K562 (cell line): ENCODE measurements at regions not wholly inside any gene's neighbourhood (a gene's known extent, or its start where the extent isn't known, plus 50 kb on each side); places are given as distances from the start of the nearest gene placed in this dataset.

ENCODE experiments used
- BRF1 ChIP-seq: IDR thresholded peaks from 3 replicates; pipeline ENCODE4 v1.6.1; 2011; ENCODE audit warnings: borderline replicate concordance, mild to moderate bottlenecking; ENCODE audit not compliant: insufficient read length; ENCODE audit errors: extremely low read depth
- CTCF ChIP-seq, 3 experiments: IDR thresholded peaks in 2 of 3; conservative IDR thresholded peaks in 1 of 3; 2 replicates each; pipeline ENCODE4 v1.5.1; 2011 to 2012; ENCODE audit warnings: low read length in 3 of 3, mild to moderate bottlenecking in 3 of 3, control low read depth in 2 of 3, improper control_type of control experiment in 1 of 3, inconsistent platforms in 1 of 3, low read depth in 1 of 3, mixed read lengths in 1 of 3, moderate library complexity in 1 of 3; ENCODE audit not compliant: insufficient read depth in 2 of 3
- EGR1 ChIP-seq: fragments of 450-650 bp; conservative IDR thresholded peaks from 2 replicates; pipeline ENCODE4 v1.6.1; 2017; ENCODE audit warnings: mild to moderate bottlenecking
- MAFG ChIP-seq: fragments of 450-650 bp; conservative IDR thresholded peaks from 2 replicates; pipeline ENCODE4 v1.6.1; 2016; ENCODE audit warnings: missing genetic modification characterization, missing compliant biosample characterization
- MAX ChIP-seq: sonication (generic); formaldehyde crosslinking; IDR thresholded peaks from 2 replicates; pipeline ENCODE4 v1.9.0; 2022; ENCODE audit warnings: mild to moderate bottlenecking, missing genetic modification reagents
- RBM39 ChIP-seq: fragments of 200-400 bp; formaldehyde crosslinking; optimal IDR thresholded peaks from 2 replicates; pipeline ENCODE3; 2018; ENCODE audit warnings: low read depth, low read length
- REST ChIP-seq, 2 experiments: fragments of 450-650 bp; formaldehyde crosslinking in 1 of 2; IDR thresholded peaks; 2 replicates each; pipeline versions ENCODE4 v1.4.0 to v1.6.1; 2014 to 2020; ENCODE audit warnings: mild to moderate bottlenecking in 2 of 2, borderline replicate concordance in 1 of 2, low read depth in 1 of 2
- SRSF3 ChIP-seq: fragments of 200-400 bp; formaldehyde crosslinking; IDR thresholded peaks from 2 replicates; pipeline ENCODE4 v1.6.1; 2016; ENCODE audit warnings: mild to moderate bottlenecking, low read length, moderate library complexity; ENCODE audit not compliant: insufficient read depth
- TBP ChIP-seq: optimal IDR thresholded peaks from 2 replicates; pipeline ENCODE3; 2011; ENCODE audit warnings: low read depth, low read length, improper control_type of control experiment
- THRA ChIP-seq: fragments of 450-650 bp; IDR thresholded peaks from 2 replicates; pipeline ENCODE4 v1.6.1; 2017; ENCODE audit warnings: mild to moderate bottlenecking, moderate library complexity
- ZBTB34 ChIP-seq: fragments of 250-450 bp; sonication (Bioruptor Pico); IDR thresholded peaks from 2 replicates; pipeline ENCODE4 v1.8.0; 2021; ENCODE audit warnings: mild to moderate bottlenecking, moderate library complexity

GRCh38 chr13:105465745-105466144 lies 1069.7 kb downstream of the EFNB2 start, which contains the start of gene DAOA:
- TF ChIP-seq TBP (no peak), SRSF3 (no peak), CTCF (IDR thresholded peaks at IDR 0.05 in 2 of 3, conservative IDR thresholded peaks at IDR 0.05 in 1 of 3; ENCODE audit: insufficient read depth in 2 of 3, low read depth in 1 of 3, low read length in 3 of 3) (no peak), MAX (no peak), MAFG (tag) (no peak), BRF1 (no peak), ZBTB34 (no peak), REST (IDR thresholded peaks at IDR 0.05; ENCODE audit: borderline replicate concordance) (no peak), REST (CRISPR knock-in tag; IDR thresholded peaks at IDR 0.05; ENCODE audit: low read depth) (no peak), RBM39 (no peak), EGR1 (no peak), THRA (no peak)
